ENCODE measurements at regions not wholly inside any gene's neighbourhood (a gene's known extent, or its start where the extent isn't known, plus 50 kb on each side); places are given as distances from the start of the nearest gene placed in this dataset.

DNA sequence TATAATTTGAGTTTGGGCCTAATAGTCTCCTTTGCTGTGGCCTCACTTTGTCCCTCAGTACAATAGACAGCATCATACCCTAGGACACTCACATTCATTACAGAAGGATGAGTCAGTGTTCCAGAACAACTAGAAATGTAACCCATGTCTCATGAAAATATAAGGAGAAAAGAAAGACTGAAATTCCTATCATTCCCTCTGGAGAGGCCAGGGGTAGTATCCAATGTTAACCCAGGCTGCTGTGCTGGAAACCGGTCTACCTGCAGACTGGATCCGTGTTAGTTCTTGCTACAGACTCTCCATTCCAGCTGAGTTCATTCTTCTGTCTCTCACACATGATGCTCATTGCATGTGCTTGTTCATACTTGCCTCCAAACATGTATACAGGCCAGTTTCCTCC lies 75.8 kb upstream of the HOXC13 start:
- Histone ChIP-seq H2BK120ac (replicated peaks; ENCODE audit: low read depth, low read length) (no peak overlapping the region), H3K18ac (ENCODE audit: extremely low read depth, low read length) (no peak overlapping the region), H3K14ac (ENCODE audit: insufficient read length) (no peak overlapping the region), H3K4me2 (ENCODE audit: insufficient read depth in 1 of 2, low read depth in 2 of 2, low read length in 2 of 2) (no peak overlapping the region), H3K4me3 (ENCODE audit: extremely low read depth in 1 of 4, insufficient read depth in 2 of 4, low read depth in 3 of 4, low read length in 4 of 4) (no peak overlapping the region), H3K79me1 (ENCODE audit: low read depth, low read length) (no peaks in the 10 kb centered on the region), H2AFZ (ENCODE audit: low read length) (no peak overlapping the region), H3K36me3 (ENCODE audit: control insufficient read depth in 2 of 4, insufficient read depth in 4 of 4, low read length in 3 of 4) (no peaks in the 10 kb centered on the region), H3K27me3 (replicated peaks in 1 of 4; ENCODE audit: control insufficient read depth in 3 of 4, extremely low read depth in 1 of 4, insufficient read depth in 3 of 4, low read length in 3 of 4) (no peaks in the 10 kb centered on the region; a peak in 1 of 7 replicates), H4K5ac (ENCODE audit: insufficient read length, low read depth, low read length) (no peak overlapping the region), H3K4me1 (replicated peaks in 1 of 4; ENCODE audit: control insufficient read depth in 3 of 4, insufficient read depth in 4 of 4, low read length in 3 of 4) (no peaks in the 10 kb centered on the region), H2BK12ac (ENCODE audit: low read depth, low read length) (no peak overlapping the region), H2BK15ac (ENCODE audit: low read length) (no peak overlapping the region), H2AK5ac (ENCODE audit: low read depth, low read length) (no peak overlapping the region), H3K9me3 (ENCODE audit: insufficient read depth in 2 of 2, low read depth in 1 of 2, low read length in 1 of 2) (no peaks in the 10 kb centered on the region), H3K4ac (replicated peaks; ENCODE audit: insufficient read length, low read depth, low read length) (no peak overlapping the region), H4K91ac (replicated peaks; ENCODE audit: insufficient read length, low read length) (no peak overlapping the region), H3K23ac (ENCODE audit: insufficient read length) (no peak overlapping the region), H4K20me1 (replicated peaks in 1 of 2; ENCODE audit: control insufficient read depth in 1 of 2, insufficient read depth in 2 of 2, low read length in 2 of 2) (no peaks in the 10 kb centered on the region), H3K9ac (replicated peaks in 1 of 4; ENCODE audit: extremely low read depth in 1 of 4, low read depth in 3 of 4, low read length in 3 of 4) (no peak overlapping the region), H4K8ac (ENCODE audit: extremely low read depth, insufficient read depth, low read length) (no peak overlapping the region), H3K27ac (ENCODE audit: low read depth, low read length) (no peak overlapping the region), H3K79me2 (ENCODE audit: control insufficient read depth in 1 of 2, insufficient read depth in 2 of 2, low read length in 2 of 2) (no peaks in the 10 kb centered on the region), H3K23me2 (ENCODE audit: low read depth, low read length) (no peaks in the 10 kb centered on the region), H3K56ac (replicated peaks; ENCODE audit: insufficient read length, low read depth, low read length) (no peak overlapping the region), H2BK5ac (ENCODE audit: low read depth, low read length) (no peak overlapping the region), H2BK20ac (ENCODE audit: low read length) (no peak overlapping the region)
- ChIA-PET POLR2A (ENCODE audit: partially characterized antibody) (no interaction called here), CTCF (ENCODE audit: partially characterized antibody) (interaction anchor here (0.8 to 1.1 kb wide), 2 partner anchors 42 to 170 kb away, joined by 3 to 7 read pairs; partner anchors contain the start of gene HOXC5)
- 85% methylated on average over 2 of the region's 2 CpGs; no CpG with 5 or more reads in 1 of the 2 experiments for WGBS, 2 experiments (ENCODE audit: extremely low coverage in 1 of 2, insufficient coverage in 1 of 2, insufficient read length in 1 of 2, insufficient replicate concordance in 2 of 2, low coverage in 1 of 2, low lambda C conversion rate in 2 of 2, missing lambda C conversion rate in 1 of 2)
- DNase-seq (ENCODE audit: low read depth in 1 of 2, low spot score in 2 of 2) (no peak), FAIRE-seq (no peak)
- TF ChIP-seq SP1 (IDR thresholded peaks at IDR 0.05; ENCODE audit: low read depth, low read length) (no peak), SUZ12 (IDR thresholded peaks at IDR 0.05; ENCODE audit: low read length) (no peak), YY1 (IDR thresholded peaks at IDR 0.05; ENCODE audit: low read depth, low read length) (no peak), KDM4A (IDR thresholded peaks at IDR 0.05; ENCODE audit: low read depth, low read length, severe bottlenecking) (no peak), ZNF274 (IDR thresholded peaks at IDR 0.05; ENCODE audit: borderline replicate concordance, extremely low read depth, low read length) (no peak), CBX5 (IDR thresholded peaks at IDR 0.05; ENCODE audit: low read depth, low read length) (no peak), SRF (IDR thresholded peaks at IDR 0.05; ENCODE audit: low read depth, low read length) (no peak), RAD21 (IDR thresholded peaks at IDR 0.05 in 1 of 2, conservative IDR thresholded peaks at IDR 0.05 in 1 of 2; ENCODE audit: low read depth in 2 of 2, low read length in 2 of 2) (no peak), SAP30 (IDR thresholded peaks at IDR 0.05; ENCODE audit: insufficient read depth, insufficient replicate concordance, low read length) (no peak), POU5F1 (IDR thresholded peaks at IDR 0.05; ENCODE audit: low read depth, low read length) (no peak), CBX8 (IDR thresholded peaks at IDR 0.05; ENCODE audit: borderline replicate concordance, low read depth, low read length) (no peak), TAF7 (optimal IDR thresholded peaks at IDR 0.05; ENCODE audit: borderline replicate concordance, low read depth, low read length) (no peak), CTBP2 (IDR thresholded peaks at IDR 0.05; ENCODE audit: borderline replicate concordance, insufficient read depth, insufficient read length, low read length) (no peak), EP300 (IDR thresholded peaks at IDR 0.05; ENCODE audit: borderline replicate concordance in 1 of 2, low read depth in 2 of 2, low read length in 2 of 2) (no peak), ASH2L (IDR thresholded peaks at IDR 0.05; ENCODE audit: low read length) (no peak)

Data from H1 (cell line).